GM04503 (cell line): ENCODE measurements at regions not wholly inside any gene's neighbourhood (a gene's known extent, or its start where the extent isn't known, plus 50 kb on each side); places are given as distances from the start of the nearest gene placed in this dataset.
"Not testable (repeated sequence)": the region's sequence is repeated elsewhere in the genome, so short reads cannot be mapped to it uniquely, and the experiment has no call there.

Experiments
- DNase-seq: peaks from one replicate; pipeline ENCODE4 v3.0.0-alpha.2; 2012; ENCODE audit warnings: low read depth

GRCh38 chr9:113665064-113665463, 201.5 kb downstream of the RGS3 start:
- no peak for DNase-seq

- no peak for DNase-seq
Observed at GRCh38 chr9:113665756-113666155, 202.2 kb downstream of the RGS3 start.

GRCh38 chr9:113668061-113668460, 204.5 kb downstream of the RGS3 start:
- peak; percentile 24 for DNase-seq

GRCh38 chr9:113669522-113670115, 206.1 kb downstream of the RGS3 start:
- DNase-seq: peak; percentile 31

GRCh38 chr9:113673726-113674125, 202.4 kb upstream of the ZNF618 start:
- DNase-seq: peak; percentile 34

GRCh38 chr9:113674436-113674835, 201.7 kb upstream of the ZNF618 start:
- DNase-seq: no peak

- peak; percentile 99 for DNase-seq
Observed at GRCh38 chr9:113675475-113675941, 200.6 kb upstream of the ZNF618 start.

- DNase-seq: no peak
Observed at GRCh38 chr9:113677057-113677456, 199.1 kb upstream of the ZNF618 start.

- no peak for DNase-seq
Observed at GRCh38 chr9:113677569-113677968, 198.5 kb upstream of the ZNF618 start.

- DNase-seq: no peak
Observed at GRCh38 chr9:113678119-113678858, 197.8 kb upstream of the ZNF618 start.

- no peak for DNase-seq
Observed at GRCh38 chr9:113678859-113679256, 197.3 kb upstream of the ZNF618 start.

- no peak for DNase-seq
Observed at GRCh38 chr9:113682297-113682771, 193.8 kb upstream of the ZNF618 start.

GRCh38 chr9:113685636-113686035, 190.5 kb upstream of the ZNF618 start:
- not testable (repeated sequence) for DNase-seq

- no peak for DNase-seq
Observed at GRCh38 chr9:113687107-113687679, 188.9 kb upstream of the ZNF618 start.

- no peak for DNase-seq
Observed at GRCh38 chr9:113687680-113688371, 188.3 kb upstream of the ZNF618 start.

GRCh38 chr9:113690055-113690740, 185.9 kb upstream of the ZNF618 start:
- DNase-seq: no peak

GRCh38 chr9:113692256-113692655, 183.9 kb upstream of the ZNF618 start:
- DNase-seq: no peak

GRCh38 chr9:113694912-113695311, 181.2 kb upstream of the ZNF618 start:
- no peak for DNase-seq

- DNase-seq: no peak
Observed at GRCh38 chr9:113695440-113695851, 180.7 kb upstream of the ZNF618 start.

GRCh38 chr9:113695901-113696300, 180.2 kb upstream of the ZNF618 start:
- DNase-seq: no peak

GRCh38 chr9:113701774-113702755, 174.0 kb upstream of the ZNF618 start:
- DNase-seq: peak; percentile 18
